Tibial artery (tissue), 4 donors: ENCODE measurements at regions not wholly inside any gene's neighbourhood (a gene's known extent, or its start where the extent isn't known, plus 50 kb on each side); places are given as distances from the start of the nearest gene placed in this dataset.

ENCODE experiments used
- DNase-seq, 2 donors: peaks; one replicate each; pipeline ENCODE4 v3.0.0-alpha.2; 2019
- H3K27ac ChIP-seq, 2 donors: fragments of 200-600 bp; sonication (generic) in 1 of 2; 1 replicate in 1 of 2; 2 replicates in 1 of 2; pipeline ENCODE4 v1.5.1; 2018 to 2019; ENCODE audit warnings: mild to moderate bottlenecking in 1 of 2
- H3K27me3 ChIP-seq, 2 donors: fragments of 200-600 bp; sonication (generic) in 1 of 2; one replicate each; pipeline versions ENCODE4 v1.5.1 to v1.6.0; 2016 to 2019
- H3K36me3 ChIP-seq, 3 donors: fragments of 200-600 bp; sonication (generic) in 2 of 3; one replicate each; pipeline ENCODE4 v1.5.1; 2016 to 2019; ENCODE audit warnings: mild to moderate bottlenecking in 2 of 3
- H3K4me1 ChIP-seq, 4 donors: fragments of 200-600 bp; sonication (generic) in 2 of 4; 1 replicate in 3 of 4; 2 replicates in 1 of 4; pipeline ENCODE4 v1.5.1; 2016 to 2019
- H3K4me3 ChIP-seq, 2 donors: fragments of 200-600 bp; sonication (generic) in 1 of 2; 1 replicate in 1 of 2; 2 replicates in 1 of 2; pipeline ENCODE4 v1.5.1; 2018 to 2019; ENCODE audit warnings: mild to moderate bottlenecking in 2 of 2
- H3K9me3 ChIP-seq, 3 donors: fragments of 200-600 bp; sonication (generic) in 1 of 3; one replicate each; pipeline ENCODE4 v1.5.1; 2016 to 2019
- intact Hi-C: fragments of 100-400 bp; cut with DNase I; formaldehyde crosslinking; loops from one replicate; pipeline ENCODE4 v1.15.0; 2023; ENCODE audit warnings: low total_unique reads
- TF ChIP-seq, protein P1 (sequence below), 2 experiments: fragments of 200-600 bp in 1 of 2; fragments of 450-650 bp in 1 of 2; IDR thresholded peaks; one replicate each; pipeline ENCODE4 v1.5.1; 2017 to 2019; ENCODE audit warnings: antibody characterized with exemption in 2 of 2, mild to moderate bottlenecking in 1 of 2, moderate library complexity in 1 of 2

DNA sequence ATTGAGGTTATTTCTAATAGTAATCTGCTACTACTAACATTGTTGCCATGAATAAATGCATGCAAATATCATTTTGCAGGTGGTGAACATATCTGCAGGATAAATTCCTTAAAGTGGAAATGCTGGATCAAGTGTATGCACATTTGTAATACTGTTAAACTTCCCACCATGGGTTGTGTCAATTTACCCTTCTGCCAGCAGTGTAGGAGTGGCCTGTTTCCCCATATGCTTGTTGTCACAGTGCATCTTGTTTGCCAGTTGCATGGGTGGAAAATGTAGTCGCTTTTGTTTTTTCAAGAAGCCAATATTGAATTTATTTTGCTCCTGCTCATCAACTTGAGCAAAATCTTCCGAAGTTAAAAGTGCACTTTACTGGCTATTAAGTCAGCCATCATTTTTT lies 139.0 kb upstream of the ACKR3 start:
- intact Hi-C loops, result no loop called here
- TF ChIP-seq, protein P1, sequence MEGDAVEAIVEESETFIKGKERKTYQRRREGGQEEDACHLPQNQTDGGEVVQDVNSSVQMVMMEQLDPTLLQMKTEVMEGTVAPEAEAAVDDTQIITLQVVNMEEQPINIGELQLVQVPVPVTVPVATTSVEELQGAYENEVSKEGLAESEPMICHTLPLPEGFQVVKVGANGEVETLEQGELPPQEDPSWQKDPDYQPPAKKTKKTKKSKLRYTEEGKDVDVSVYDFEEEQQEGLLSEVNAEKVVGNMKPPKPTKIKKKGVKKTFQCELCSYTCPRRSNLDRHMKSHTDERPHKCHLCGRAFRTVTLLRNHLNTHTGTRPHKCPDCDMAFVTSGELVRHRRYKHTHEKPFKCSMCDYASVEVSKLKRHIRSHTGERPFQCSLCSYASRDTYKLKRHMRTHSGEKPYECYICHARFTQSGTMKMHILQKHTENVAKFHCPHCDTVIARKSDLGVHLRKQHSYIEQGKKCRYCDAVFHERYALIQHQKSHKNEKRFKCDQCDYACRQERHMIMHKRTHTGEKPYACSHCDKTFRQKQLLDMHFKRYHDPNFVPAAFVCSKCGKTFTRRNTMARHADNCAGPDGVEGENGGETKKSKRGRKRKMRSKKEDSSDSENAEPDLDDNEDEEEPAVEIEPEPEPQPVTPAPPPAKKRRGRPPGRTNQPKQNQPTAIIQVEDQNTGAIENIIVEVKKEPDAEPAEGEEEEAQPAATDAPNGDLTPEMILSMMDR (IDR thresholded peaks at IDR 0.05), result no peak
- Histone ChIP-seq H3K4me1 (no peaks in the 10 kb centered on the region), H3K27ac (no peak overlapping the region), H3K4me3 (no peak overlapping the region), H3K36me3 (no peaks in the 10 kb centered on the region), H3K27me3 (peaks cover 0 to 8% of the 10 kb centered on the region in 2 donors), H3K9me3 (no peaks in the 10 kb centered on the region)
- DNase-seq, result no peak

DNA sequence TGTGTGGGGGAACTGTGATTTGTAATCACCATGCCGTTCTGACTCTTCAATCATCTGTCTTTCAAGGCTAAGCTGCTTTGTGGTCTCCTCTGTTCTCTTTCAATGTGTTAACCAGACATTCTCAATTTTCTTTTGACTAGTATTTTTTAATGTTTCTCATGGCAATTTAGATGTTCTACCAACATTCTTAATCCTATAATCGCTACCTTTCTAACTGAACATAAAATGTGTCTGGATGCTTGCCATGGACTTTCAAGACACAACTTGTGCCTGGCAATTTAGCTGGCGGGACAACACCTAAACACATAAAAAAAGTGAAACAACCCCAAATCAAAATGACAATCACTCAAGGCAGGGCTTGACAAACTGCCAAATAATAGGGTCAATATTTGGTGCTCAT lies 135.0 kb upstream of the ACKR3 start:
- TF ChIP-seq, protein P1 (IDR thresholded peaks at IDR 0.05), result no peak
- Histone ChIP-seq H3K36me3 (no peaks in the 10 kb centered on the region), H3K4me1 (no peaks in the 10 kb centered on the region), H3K9me3 (no peaks in the 10 kb centered on the region), H3K4me3 (no peak overlapping the region), H3K27me3 (peaks cover 0 to 2% of the 10 kb centered on the region in 2 donors), H3K27ac (no peak overlapping the region)
- intact Hi-C loops, result no loop called here
- DNase-seq, result no peak

DNA sequence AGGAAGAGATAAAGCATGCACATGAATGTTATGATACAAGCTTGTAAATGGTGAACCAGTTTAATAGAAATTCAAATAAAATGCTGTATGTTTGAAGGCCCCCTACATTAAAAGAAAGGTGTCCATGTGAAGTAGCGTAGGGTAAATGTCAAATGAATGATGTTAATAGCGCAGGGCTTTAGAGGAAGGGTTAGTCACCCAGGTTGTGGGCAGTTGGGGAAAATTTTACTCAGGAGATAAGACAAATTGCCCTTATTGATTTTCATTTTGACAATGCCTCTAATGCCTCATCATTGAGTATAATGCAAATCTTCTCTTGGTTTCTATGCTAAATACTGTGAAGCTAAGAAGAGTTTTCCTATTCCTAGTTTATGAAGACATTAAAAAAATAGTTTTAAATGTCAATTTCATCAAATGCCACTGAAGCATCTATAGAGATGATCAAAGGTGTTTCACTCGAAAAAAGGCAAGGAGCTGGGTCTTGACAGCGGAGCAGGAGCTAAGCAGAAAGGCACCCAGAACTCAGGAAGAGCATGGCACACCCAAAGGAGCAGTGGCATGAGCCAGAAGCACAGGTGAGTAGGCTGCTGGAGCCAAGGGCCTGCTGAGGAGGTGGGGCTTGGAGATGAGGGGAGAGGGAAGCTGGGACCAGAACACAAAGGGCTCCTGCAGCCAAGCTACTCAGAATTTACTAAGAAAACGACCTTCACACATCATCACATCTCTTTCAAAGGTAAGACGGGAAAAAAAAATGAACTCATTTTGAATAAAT lies 129.3 kb upstream of the ACKR3 start:
- H3K9me3 ChIP-seq, result peaks cover 0 to 5% (median 0%) of the 10 kb centered on the region in 3 donors
- no peak overlapping the region for H3K4me3 ChIP-seq
- H3K27ac ChIP-seq, result no peak overlapping the region
- no peak for DNase-seq
- no peaks in the 10 kb centered on the region for H3K36me3 ChIP-seq
- H3K27me3 ChIP-seq, result no peaks in the 10 kb centered on the region
- TF ChIP-seq, protein P1 (IDR thresholded peaks at IDR 0.05), result no peak
- intact Hi-C loops, result no loop called here
- peaks cover 0 to 6% (median 2%) of the 10 kb centered on the region in 4 donors for H3K4me1 ChIP-seq

DNA sequence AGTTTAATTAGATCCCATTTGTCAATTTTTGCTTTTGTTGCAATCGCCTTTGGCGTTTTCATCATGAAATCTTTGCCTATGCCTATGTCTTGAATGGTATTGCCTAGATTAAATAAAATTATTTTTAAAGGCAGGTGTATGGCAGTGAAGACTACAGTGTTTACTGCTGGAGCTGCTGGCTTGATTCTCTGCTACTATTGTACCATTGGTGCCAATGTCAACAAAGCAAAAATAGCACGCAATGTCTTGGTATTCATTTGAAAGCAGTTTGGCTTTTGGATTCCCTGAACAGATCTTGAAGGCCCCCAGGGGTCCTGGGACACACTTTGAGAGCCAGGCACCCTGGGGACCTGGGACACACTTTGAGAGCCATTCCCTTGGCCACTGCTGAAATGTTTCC lies 125.4 kb upstream of the ACKR3 start:
- Histone ChIP-seq H3K4me1 (peaks cover 0 to 6% (median 2%) of the 10 kb centered on the region in 4 donors), H3K9me3 (peaks cover 0 to 5% (median 0%) of the 10 kb centered on the region in 3 donors), H3K4me3 (no peak overlapping the region), H3K27me3 (peaks cover 0 to 8% of the 10 kb centered on the region in 2 donors), H3K27ac (no peak overlapping the region), H3K36me3 (no peaks in the 10 kb centered on the region)
- intact Hi-C loops, result no loop called here
- TF ChIP-seq, protein P1 (IDR thresholded peaks at IDR 0.05), result no peak
- DNase-seq, result no peak

DNA sequence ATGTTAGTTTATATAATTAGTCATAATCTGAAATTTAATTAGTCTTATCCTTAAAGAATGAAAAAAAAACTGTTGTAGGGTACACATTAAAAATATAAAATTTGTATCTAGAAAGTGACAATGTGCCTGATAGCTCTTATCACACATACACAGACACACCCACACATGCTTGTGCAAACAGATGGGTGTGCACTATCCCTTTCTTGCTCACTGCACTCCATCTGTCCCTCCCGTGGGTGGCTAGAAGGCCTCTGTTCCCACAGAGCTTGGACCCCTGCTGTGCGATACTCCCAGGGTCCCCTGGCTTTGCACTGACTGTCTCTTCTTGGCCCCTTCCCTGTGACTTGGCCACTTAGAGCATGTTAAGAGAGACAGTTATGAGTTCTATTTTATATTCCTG lies 123.9 kb upstream of the ACKR3 start:
- Histone ChIP-seq H3K36me3 (no peaks in the 10 kb centered on the region), H3K4me3 (no peak overlapping the region), H3K27ac (no peak overlapping the region), H3K9me3 (peaks cover 0 to 5% (median 0%) of the 10 kb centered on the region in 3 donors), H3K4me1 (peaks cover 0 to 6% (median 2%) of the 10 kb centered on the region in 4 donors), H3K27me3 (peaks cover 0 to 8% of the 10 kb centered on the region in 2 donors)
- TF ChIP-seq, protein P1 (IDR thresholded peaks at IDR 0.05), result no peak
- DNase-seq, result no peak
- intact Hi-C loops, result no loop called here
